GM18505 (cell line): ENCODE measurements at regions not wholly inside any gene's neighbourhood (a gene's known extent, or its start where the extent isn't known, plus 50 kb on each side); places are given as distances from the start of the nearest gene placed in this dataset.
"Not testable (repeated sequence)": the region's sequence is repeated elsewhere in the genome, so short reads cannot be mapped to it uniquely, and the experiment has no call there.

ENCODE experiments used
- ATAC-seq: cut with Tn5 transposase; IDR thresholded peaks from one replicate; pipeline ENCODE4 v1.9.1; 2021; ENCODE audit not compliant: unreplicated experiment
- POLR2A ChIP-seq: IDR thresholded peaks from 4 replicates; pipeline ENCODE4 v1.6.1; 2011; ENCODE audit warnings: borderline replicate concordance; ENCODE audit not compliant: insufficient read depth, insufficient read length; ENCODE audit errors: extremely low read depth

DNA sequence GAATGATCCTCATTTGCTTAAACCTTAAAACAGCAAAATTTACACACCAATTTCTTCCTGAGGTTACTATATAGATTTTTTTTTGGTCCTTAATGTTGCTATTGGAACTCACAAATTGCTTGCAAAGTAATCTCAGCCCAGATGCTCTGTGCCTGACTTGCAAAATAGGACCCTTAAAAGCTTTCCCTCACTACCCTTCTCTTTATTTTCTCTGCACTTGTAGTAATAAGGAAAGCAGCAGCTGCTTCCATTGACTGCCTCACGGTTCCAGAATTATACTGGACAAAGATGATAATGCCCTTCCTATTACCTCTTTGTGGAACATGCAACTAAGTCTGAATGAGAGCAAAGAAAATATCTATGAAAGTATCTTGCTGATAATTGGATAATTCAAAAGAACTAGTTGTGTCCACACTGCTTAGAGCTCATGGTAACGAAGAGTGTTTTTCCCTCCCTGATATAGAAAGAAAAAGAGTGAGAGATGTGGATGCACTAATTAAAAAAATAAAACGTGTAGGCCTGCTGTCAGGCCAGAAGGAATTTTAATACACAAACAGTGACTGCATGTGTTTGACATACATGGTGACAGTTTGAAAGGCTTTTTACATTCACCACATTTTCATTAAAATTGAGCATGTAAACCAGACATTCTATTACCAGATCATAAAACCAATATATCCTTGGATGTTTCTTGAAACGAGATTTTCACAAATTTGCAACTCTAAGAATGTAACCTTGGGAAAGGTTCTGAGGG lies 783.1 kb downstream of the GBE1 start:
- no peak for TF ChIP-seq POLR2A
- no peak for ATAC-seq

- ATAC-seq, result no peak
- TF ChIP-seq POLR2A, result no peak
Measured at GRCh38 chr3:80970292-80970691, 791.2 kb downstream of the GBE1 start.

DNA sequence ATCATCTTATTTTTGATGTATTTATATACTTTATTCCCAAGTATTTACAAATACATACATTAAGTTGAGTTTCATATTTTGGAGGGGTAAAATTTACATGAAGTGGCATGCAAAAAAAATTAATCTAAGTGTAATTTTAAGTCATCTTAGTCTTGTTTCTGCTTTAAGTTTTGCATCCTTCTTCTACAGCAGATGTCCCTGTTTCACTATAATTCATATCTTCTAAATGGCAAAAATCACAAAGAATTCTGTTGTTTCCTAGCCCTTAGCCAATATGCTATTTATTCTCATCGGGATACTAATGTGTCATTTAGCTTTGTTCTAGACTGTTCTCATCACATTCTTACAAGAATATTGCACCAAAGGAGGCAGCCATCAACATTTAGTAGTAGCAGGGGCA lies 831.9 kb downstream of the GBE1 start:
- TF ChIP-seq POLR2A, result no peak
- no peak for ATAC-seq

DNA sequence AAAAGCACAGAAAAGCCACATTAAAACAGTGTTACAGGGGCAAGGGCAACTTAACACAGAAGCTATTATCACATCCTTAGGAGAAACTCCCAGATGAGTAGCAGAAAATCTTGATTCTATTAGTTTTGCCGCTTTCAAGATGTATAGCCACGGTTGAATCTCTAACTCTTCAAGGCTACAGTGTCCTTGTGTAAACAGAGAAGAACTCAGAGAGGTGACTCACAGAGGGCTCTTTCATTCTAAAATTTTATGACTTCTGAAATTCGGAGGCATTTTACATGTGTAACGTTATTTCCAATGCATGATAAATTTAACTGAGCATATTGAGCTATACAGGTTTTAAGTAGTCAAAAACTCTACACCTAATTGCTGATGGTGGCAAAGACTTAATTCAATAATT lies 846.6 kb downstream of the GBE1 start:
- TF ChIP-seq POLR2A, result no peak

GRCh38 chr3:80898211-80898610 lies 863.2 kb downstream of the GBE1 start:
- TF ChIP-seq POLR2A, result no peak
- no peak for ATAC-seq

More for the DNA sequence above, 846.6 kb downstream of the GBE1 start:
- ATAC-seq, result no peak

- not testable (repeated sequence) for ATAC-seq
Measured at GRCh38 chr3:80897005-80897404, 864.4 kb downstream of the GBE1 start.

GRCh38 chr3:80890571-80890970 lies 870.9 kb downstream of the GBE1 start:
- TF ChIP-seq POLR2A, result no peak

GRCh38 chr3:80889535-80889934 lies 871.9 kb downstream of the GBE1 start:
- no peak for TF ChIP-seq POLR2A
- ATAC-seq, result no peak

More at GRCh38 chr3:80890571-80890970, 870.9 kb downstream of the GBE1 start:
- no peak for ATAC-seq

GRCh38 chr3:80870476-80871041 lies 890.9 kb downstream of the GBE1 start:
- TF ChIP-seq POLR2A, result no peak

DNA sequence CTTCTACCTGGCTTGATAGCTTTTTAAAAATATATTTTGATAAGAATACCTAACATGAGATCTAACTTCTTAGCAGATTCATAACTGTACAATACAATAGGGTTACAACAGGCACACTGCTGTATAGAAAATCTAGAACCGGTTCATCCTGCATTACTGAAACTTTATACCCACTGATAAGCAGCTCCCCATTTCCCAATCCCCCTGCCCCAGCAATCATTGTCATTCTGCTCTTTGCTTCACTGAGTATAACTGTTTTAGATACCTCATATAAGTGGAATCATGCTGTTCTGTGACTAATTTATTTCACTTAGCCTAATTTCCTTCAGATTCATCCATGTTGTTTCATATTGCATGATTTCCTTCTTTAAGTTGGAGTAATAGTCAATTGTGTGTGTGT lies 906.0 kb downstream of the GBE1 start:
- no peak for ATAC-seq
- no peak for TF ChIP-seq POLR2A

More at GRCh38 chr3:80870476-80871041, 890.9 kb downstream of the GBE1 start:
- no peak for ATAC-seq

- no peak for ATAC-seq
- TF ChIP-seq POLR2A, result no peak
Measured at GRCh38 chr3:80836395-80836794, 925.0 kb downstream of the GBE1 start.

- no peak for TF ChIP-seq POLR2A
- no peak for ATAC-seq
Measured at GRCh38 chr3:80807577-80807976, 953.9 kb downstream of the GBE1 start.

- no peak for TF ChIP-seq POLR2A
- no peak for ATAC-seq
Measured at GRCh38 chr3:80806673-80807072, 954.8 kb downstream of the GBE1 start.

DNA sequence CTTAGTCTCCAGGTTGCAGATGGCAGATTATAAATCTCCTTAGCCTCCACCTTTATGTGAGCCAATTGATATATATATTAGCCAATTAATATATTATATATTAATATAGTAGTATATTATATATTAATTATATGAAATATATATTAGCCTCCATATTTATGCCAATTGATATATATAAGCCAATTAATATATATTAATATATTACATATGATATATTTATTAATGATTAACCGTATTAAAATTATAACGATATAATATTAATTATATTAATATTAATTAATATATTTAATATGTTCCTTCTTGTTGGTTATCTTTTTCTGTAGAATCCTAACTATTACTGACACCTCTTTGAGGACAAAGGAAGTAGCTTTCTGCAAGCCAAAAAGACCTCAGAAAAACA lies 972.5 kb downstream of the GBE1 start:
- no peak for TF ChIP-seq POLR2A
- no peak for ATAC-seq

- TF ChIP-seq POLR2A, result no peak
- no peak for ATAC-seq
Measured at GRCh38 chr3:80785875-80786274, 975.6 kb downstream of the GBE1 start.

DNA sequence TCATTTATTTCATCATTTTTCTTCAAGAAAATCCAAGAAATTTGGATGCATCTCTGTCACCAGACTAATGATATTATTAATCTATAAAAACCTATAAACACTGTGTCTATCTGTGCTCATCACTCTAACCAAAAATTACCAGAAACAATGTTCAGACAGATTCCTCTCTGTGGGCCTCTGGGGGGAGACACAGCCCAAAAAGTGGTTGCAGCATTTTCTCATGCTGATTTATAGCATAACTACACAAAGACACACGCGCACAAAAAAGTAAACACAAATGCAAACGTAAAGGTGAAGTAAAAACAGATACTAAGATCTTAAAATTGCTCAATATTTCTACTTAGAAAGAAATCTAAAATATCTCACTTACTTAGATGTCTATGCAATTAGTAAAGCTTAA lies 976.0 kb downstream of the GBE1 start:
- ATAC-seq, result no peak
- no peak for TF ChIP-seq POLR2A
